ENCODE measurements at regions not wholly inside any gene's neighbourhood (a gene's known extent, or its start where the extent isn't known, plus 50 kb on each side); places are given as distances from the start of the nearest gene placed in this dataset.
A peak's percentile ranks its signal among the peaks of the same experiment; 100 is the strongest.

DNA sequence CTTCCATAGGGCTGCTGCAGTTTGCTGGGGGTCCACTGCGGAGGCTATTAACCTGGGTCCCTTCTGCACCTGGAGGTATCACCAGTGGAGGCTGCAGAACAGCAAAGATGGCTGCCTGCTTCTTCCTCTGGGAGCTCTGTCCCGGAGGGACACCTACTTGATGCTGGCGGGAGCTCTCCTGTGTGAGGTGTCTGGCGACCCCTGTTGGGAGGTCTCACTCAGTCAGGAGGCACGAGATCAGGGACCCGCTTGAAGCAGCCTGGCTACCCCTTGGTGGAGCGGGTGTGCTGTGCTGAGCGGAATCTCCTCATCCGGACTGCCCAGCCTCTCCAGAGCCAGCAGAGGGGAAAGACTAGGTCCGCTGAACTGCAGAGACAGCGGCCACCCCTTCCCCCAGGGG lies 56.0 kb upstream of the CTXND1 start:
- no peak for TF ChIP-seq POLR2A (IDR thresholded peaks at IDR 0.05)
- no peak for TF ChIP-seq EP300 (IDR thresholded peaks at IDR 0.05)
- TF ChIP-seq POLR2AphosphoS5 (IDR thresholded peaks at IDR 0.05), result no peak
- TF ChIP-seq, protein P1, sequence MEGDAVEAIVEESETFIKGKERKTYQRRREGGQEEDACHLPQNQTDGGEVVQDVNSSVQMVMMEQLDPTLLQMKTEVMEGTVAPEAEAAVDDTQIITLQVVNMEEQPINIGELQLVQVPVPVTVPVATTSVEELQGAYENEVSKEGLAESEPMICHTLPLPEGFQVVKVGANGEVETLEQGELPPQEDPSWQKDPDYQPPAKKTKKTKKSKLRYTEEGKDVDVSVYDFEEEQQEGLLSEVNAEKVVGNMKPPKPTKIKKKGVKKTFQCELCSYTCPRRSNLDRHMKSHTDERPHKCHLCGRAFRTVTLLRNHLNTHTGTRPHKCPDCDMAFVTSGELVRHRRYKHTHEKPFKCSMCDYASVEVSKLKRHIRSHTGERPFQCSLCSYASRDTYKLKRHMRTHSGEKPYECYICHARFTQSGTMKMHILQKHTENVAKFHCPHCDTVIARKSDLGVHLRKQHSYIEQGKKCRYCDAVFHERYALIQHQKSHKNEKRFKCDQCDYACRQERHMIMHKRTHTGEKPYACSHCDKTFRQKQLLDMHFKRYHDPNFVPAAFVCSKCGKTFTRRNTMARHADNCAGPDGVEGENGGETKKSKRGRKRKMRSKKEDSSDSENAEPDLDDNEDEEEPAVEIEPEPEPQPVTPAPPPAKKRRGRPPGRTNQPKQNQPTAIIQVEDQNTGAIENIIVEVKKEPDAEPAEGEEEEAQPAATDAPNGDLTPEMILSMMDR (IDR thresholded peaks at IDR 0.05), result no peak
- ATAC-seq (ENCODE audit: low FRiP score in 2 of 2) (peak in 1 of 2 donors; percentile 53), DNase-seq (peak in 1 of 2 donors; percentile 24)
- H3K4me1 ChIP-seq, result no peaks in the 10 kb centered on the region
- no peak overlapping the region for H3K27ac ChIP-seq
- no peak overlapping the region for H3K4me3 ChIP-seq
- H3K27me3 ChIP-seq, result no peaks in the 10 kb centered on the region
- WGBS, 2 donors, result 93 to 100% methylated on average over 1 to 11 of the region's 11 CpGs
- no peaks in the 10 kb centered on the region for H3K9me3 ChIP-seq
- H3K36me3 ChIP-seq, result no peaks in the 10 kb centered on the region

DNA sequence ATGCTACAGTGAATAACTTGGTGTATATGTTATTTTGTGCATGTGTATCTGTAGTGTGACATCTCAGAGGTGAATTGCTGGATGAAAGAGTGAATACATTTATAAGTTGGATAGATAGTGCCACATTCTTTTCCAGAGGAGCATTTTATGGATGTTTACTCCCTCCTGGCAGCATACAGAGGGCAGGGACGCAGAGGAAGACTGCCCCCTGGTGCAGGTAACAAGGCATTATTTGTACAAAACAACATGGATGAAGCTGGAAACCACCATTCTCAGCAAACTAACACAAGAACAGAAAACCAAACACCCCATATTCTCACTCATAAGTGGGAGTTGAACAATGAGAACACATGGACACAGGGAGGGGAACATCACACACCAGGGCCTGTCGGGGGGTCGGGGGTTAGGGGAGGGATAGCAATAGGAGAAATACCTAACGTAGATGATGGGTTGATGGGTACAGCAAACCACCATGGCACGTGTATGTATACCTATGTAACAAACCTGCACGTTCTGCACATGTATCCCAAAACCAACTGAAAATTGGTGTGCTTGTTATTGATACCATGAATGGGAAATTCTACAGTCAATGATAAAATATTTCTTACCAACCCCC lies 57.9 kb upstream of the CTXND1 start:
- no peak for DNase-seq

DNA sequence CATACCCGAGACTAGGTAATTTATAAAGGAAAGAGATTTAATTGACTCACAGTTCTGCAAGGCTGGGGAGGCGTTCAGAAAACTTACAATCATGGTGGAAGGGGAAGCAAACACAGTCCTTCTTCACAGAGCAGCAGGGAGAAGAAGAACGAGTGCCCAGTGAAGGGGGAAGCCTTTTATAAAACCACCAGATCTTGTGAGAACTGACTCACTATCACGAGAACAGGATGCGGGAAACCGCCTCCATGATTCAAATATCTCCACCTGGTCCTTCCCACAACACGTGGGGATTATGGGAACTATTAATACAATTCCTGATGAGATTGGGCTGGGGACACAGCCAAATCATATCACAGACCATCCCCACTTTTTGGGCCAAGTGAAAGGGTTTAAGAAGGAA lies 58.8 kb upstream of the CTXND1 start:
- TF ChIP-seq, protein P1 (IDR thresholded peaks at IDR 0.05), result no peak
- TF ChIP-seq POLR2A (IDR thresholded peaks at IDR 0.05) (no peak), EP300 (IDR thresholded peaks at IDR 0.05) (no peak), POLR2AphosphoS5 (IDR thresholded peaks at IDR 0.05) (no peak)
- no peak for DNase-seq

More for the DNA sequence above, 57.9 kb upstream of the CTXND1 start:
- H3K4me3 ChIP-seq, result no peak overlapping the region
- no peak for ATAC-seq (ENCODE audit: low FRiP score in 2 of 2)
- TF ChIP-seq, protein P1 (IDR thresholded peaks at IDR 0.05), result peak in 5 of 6 experiments; percentile 16 to 45 (median 33)
- no peak for TF ChIP-seq EP300 (IDR thresholded peaks at IDR 0.05)
- H3K9me3 ChIP-seq, result no peaks in the 10 kb centered on the region
- H3K4me1 ChIP-seq, result no peaks in the 10 kb centered on the region
- no peaks in the 10 kb centered on the region for H3K27me3 ChIP-seq
- no peak overlapping the region for H3K27ac ChIP-seq
- WGBS, 2 donors, result 59 to 63% methylated on average over 6 of the region's 6 CpGs
- H3K36me3 ChIP-seq, result no peaks in the 10 kb centered on the region

DNA sequence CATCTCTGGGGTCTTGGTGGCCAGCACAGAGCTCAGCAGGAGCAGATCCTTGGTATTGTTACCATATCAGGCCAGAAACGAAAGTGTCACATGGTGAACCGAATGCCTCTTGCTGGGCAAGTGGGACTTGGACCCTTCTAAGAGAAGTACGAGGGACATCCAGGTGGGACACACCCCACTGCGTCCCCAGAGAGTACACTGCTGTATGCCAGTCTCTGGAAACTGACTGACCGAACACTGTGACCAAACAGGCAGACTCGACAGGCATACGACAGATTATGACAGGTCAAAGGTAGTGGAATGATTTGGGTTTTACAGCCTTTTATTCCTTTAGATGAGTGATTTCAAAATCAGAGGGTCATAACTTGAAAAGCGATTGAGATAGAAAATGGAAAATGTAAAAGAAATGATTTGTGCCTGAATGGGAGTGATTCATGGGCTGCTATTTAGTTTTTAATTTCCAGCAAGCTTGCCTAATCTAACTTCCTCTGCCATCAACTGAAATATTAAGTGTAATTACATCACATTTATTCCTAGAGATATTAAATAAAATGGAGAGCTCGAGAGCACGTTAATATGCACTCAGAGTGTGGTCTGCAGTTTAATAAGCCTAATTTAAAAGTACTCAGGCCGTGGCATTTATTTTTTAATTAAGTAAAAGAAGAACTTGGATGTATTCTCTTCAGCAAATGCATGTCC lies 63.4 kb upstream of the CTXND1 start:
- ATAC-seq (ENCODE audit: low FRiP score in 2 of 2) (no peak), DNase-seq (no peak)
- no peaks in the 10 kb centered on the region for H3K9me3 ChIP-seq
- no peak overlapping the region for H3K27ac ChIP-seq
- H3K4me1 ChIP-seq, result no peaks in the 10 kb centered on the region
- H3K4me3 ChIP-seq, result no peak overlapping the region
- WGBS, 2 donors, result 79% methylated on average over 11 of the region's 11 CpGs
- TF ChIP-seq EP300 (IDR thresholded peaks at IDR 0.05) (no peak), POLR2A (IDR thresholded peaks at IDR 0.05) (no peak), POLR2AphosphoS5 (IDR thresholded peaks at IDR 0.05) (no peak)
- TF ChIP-seq, protein P1 (IDR thresholded peaks at IDR 0.05), result no peak
- no peaks in the 10 kb centered on the region for H3K36me3 ChIP-seq
- no peaks in the 10 kb centered on the region for H3K27me3 ChIP-seq

More for the DNA sequence above, 58.8 kb upstream of the CTXND1 start:
- no peaks in the 10 kb centered on the region for H3K4me1 ChIP-seq
- H3K27ac ChIP-seq, result no peak overlapping the region
- no peaks in the 10 kb centered on the region for H3K9me3 ChIP-seq
- ATAC-seq (ENCODE audit: low FRiP score in 2 of 2), result no peak
- H3K27me3 ChIP-seq, result no peaks in the 10 kb centered on the region
- no peak overlapping the region for H3K4me3 ChIP-seq
- WGBS, 2 donors, result 74 to 75% methylated on average over 7 of the region's 7 CpGs
- no peaks in the 10 kb centered on the region for H3K36me3 ChIP-seq
